ENCODE measurements at regions not wholly inside any gene's neighbourhood (a gene's known extent, or its start where the extent isn't known, plus 50 kb on each side); places are given as distances from the start of the nearest gene placed in this dataset.

DNA sequence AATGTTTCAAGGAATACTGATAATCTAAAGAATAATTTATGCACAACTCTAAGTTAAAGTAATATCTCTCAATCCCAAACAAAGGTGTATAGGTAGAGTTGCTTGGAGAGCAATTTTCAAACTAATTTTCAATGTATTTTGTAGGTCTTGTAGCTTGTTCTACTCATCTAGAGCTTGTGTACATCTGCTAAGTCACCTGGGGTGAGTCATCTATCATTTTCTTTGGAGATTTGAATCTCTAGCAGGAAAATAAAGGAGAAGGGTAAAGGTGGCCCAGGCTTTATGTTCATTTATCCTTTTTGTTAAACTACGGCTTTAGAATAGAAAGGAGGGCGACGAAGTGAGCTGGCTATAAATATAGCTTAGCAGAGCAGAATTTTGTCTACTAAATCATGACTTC is 76.8 kb upstream of the THUMPD2 start:
- 89 to 93% methylated on average over 3 of the region's 3 CpGs for WGBS, 2 donors
- Histone ChIP-seq H3K36me3 (no peaks in the 10 kb centered on the region), H3K27me3 (no peaks in the 10 kb centered on the region), H3K4me1 (peaks cover 0 to 13% (median 5%) of the 10 kb centered on the region in 4 donors), H3K4me3 (no peak overlapping the region), H3K9me3 (no peaks in the 10 kb centered on the region), H3K27ac (no peak overlapping the region)
- no peak for DNase-seq (ENCODE audit: low spot score in 2 of 2)
- TF ChIP-seq CTCF (IDR thresholded peaks at IDR 0.05) = no peak
- no peak for TF ChIP-seq POLR2A (IDR thresholded peaks at IDR 0.05)
- no peak for TF ChIP-seq EP300 (IDR thresholded peaks at IDR 0.05)

GRCh38 chr2:39854771-39855170 is 75.7 kb upstream of the THUMPD2 start:
- Histone ChIP-seq H3K36me3 (no peaks in the 10 kb centered on the region), H3K27me3 (no peaks in the 10 kb centered on the region), H3K27ac (no peak overlapping the region), H3K4me1 (peaks cover 0 to 13% (median 5%) of the 10 kb centered on the region in 4 donors), H3K4me3 (no peak overlapping the region), H3K9me3 (no peaks in the 10 kb centered on the region)
- TF ChIP-seq POLR2A (IDR thresholded peaks at IDR 0.05) = no peak
- no peak for TF ChIP-seq CTCF (IDR thresholded peaks at IDR 0.05)
- no peak for TF ChIP-seq EP300 (IDR thresholded peaks at IDR 0.05)
- DNase-seq (ENCODE audit: low spot score in 2 of 2) = no peak
- 79 to 80% methylated on average over 5 of the region's 5 CpGs for WGBS, 2 donors

DNA sequence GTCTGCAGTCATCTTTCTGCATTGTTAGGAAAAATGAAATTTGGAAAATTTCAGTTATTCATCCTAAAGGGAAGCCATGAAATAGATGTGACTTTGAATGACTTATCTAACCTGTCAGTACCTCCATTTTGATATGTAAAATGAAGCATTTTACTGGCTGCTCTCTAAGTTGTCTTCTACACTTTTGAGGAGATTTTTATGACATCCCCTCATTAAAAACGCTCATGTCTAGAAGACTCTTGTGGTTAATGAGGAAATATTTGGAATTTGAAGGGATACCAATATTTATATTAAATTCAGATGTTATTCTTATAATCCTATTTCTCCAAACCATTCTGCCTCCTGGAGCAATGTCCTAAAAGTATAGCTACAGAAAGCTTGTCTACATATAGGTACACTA is 73.8 kb upstream of the THUMPD2 start:
- Histone ChIP-seq H3K36me3 (no peaks in the 10 kb centered on the region), H3K9me3 (no peaks in the 10 kb centered on the region), H3K4me3 (no peak overlapping the region), H3K27me3 (no peaks in the 10 kb centered on the region), H3K27ac (no peak overlapping the region), H3K4me1 (peaks cover 0 to 13% (median 5%) of the 10 kb centered on the region in 4 donors)
- TF ChIP-seq POLR2A (IDR thresholded peaks at IDR 0.05) (no peak), EP300 (IDR thresholded peaks at IDR 0.05) (no peak), CTCF (IDR thresholded peaks at IDR 0.05) (no peak)
- DNase-seq (ENCODE audit: low spot score in 2 of 2) = no peak
- 80 to 86% methylated on average over 1 of the region's 1 CpG for WGBS, 2 donors

GRCh38 chr2:39851651-39852110 is 72.6 kb upstream of the THUMPD2 start:
- 1 to 3% methylated on average over 3 of the region's 3 CpGs for WGBS, 2 donors
- Histone ChIP-seq H3K36me3 (no peaks in the 10 kb centered on the region), H3K27me3 (no peaks in the 10 kb centered on the region), H3K4me3 (no peak overlapping the region), H3K9me3 (no peaks in the 10 kb centered on the region), H3K4me1 (peaks cover 0 to 13% (median 5%) of the 10 kb centered on the region in 4 donors), H3K27ac (no peak overlapping the region)
- no peak for DNase-seq (ENCODE audit: low spot score in 2 of 2)
- TF ChIP-seq EP300 (IDR thresholded peaks at IDR 0.05) (no peak), CTCF (IDR thresholded peaks at IDR 0.05) (no peak), POLR2A (IDR thresholded peaks at IDR 0.05) (no peak)

GRCh38 chr2:39851251-39851650 is 72.2 kb upstream of the THUMPD2 start:
- Histone ChIP-seq H3K36me3 (no peaks in the 10 kb centered on the region), H3K4me3 (no peak overlapping the region), H3K27ac (no peak overlapping the region), H3K27me3 (no peaks in the 10 kb centered on the region), H3K9me3 (no peaks in the 10 kb centered on the region), H3K4me1 (peaks cover 0 to 13% (median 5%) of the 10 kb centered on the region in 4 donors)
- 38 to 41% methylated on average over 8 of the region's 8 CpGs for WGBS, 2 donors
- no peak for DNase-seq (ENCODE audit: low spot score in 2 of 2)
- no peak for TF ChIP-seq EP300 (IDR thresholded peaks at IDR 0.05)
- no peak for TF ChIP-seq POLR2A (IDR thresholded peaks at IDR 0.05)
- no peak for TF ChIP-seq CTCF (IDR thresholded peaks at IDR 0.05)
